Esophagus (tissue), 2 donors: ENCODE measurements at regions not wholly inside any gene's neighbourhood (a gene's known extent, or its start where the extent isn't known, plus 50 kb on each side); places are given as distances from the start of the nearest gene placed in this dataset.

ENCODE experiments used
- H3K27ac ChIP-seq, 2 donors: one replicate each; pipeline ENCODE4 v1.5.1; 2013; ENCODE audit warnings: low read depth in 2 of 2, mild to moderate bottlenecking in 2 of 2, inconsistent platforms in 1 of 2, low read length in 1 of 2, moderate library complexity in 1 of 2
- H3K27me3 ChIP-seq, 2 donors: one replicate each; pipeline ENCODE4 v1.6.1; 2013; ENCODE audit warnings: low read length in 2 of 2, control low read depth in 1 of 2, mild to moderate bottlenecking in 1 of 2; ENCODE audit not compliant: insufficient read depth in 2 of 2, control insufficient read depth in 1 of 2
- H3K36me3 ChIP-seq, 2 donors: one replicate each; pipeline ENCODE4 v1.6.1; 2013; ENCODE audit warnings: low read length in 1 of 2; ENCODE audit not compliant: control insufficient read depth in 2 of 2, insufficient read depth in 2 of 2
- H3K4me1 ChIP-seq, 2 donors: one replicate each; pipeline ENCODE4 v1.6.1; 2013; ENCODE audit warnings: low read length in 1 of 2; ENCODE audit not compliant: control insufficient read depth in 2 of 2, insufficient read depth in 2 of 2
- H3K4me3 ChIP-seq, 2 donors: one replicate each; pipeline ENCODE4 v1.5.1; 2013; ENCODE audit warnings: low read length in 2 of 2, mild to moderate bottlenecking in 2 of 2, low read depth in 1 of 2, moderate library complexity in 1 of 2
- H3K9me3 ChIP-seq, 2 donors: one replicate each; pipeline ENCODE4 v1.6.1; 2013; ENCODE audit warnings: mild to moderate bottlenecking in 2 of 2, low read depth in 1 of 2, low read length in 1 of 2, moderate library complexity in 1 of 2; ENCODE audit not compliant: control insufficient read depth in 2 of 2, insufficient read depth in 1 of 2
- WGBS, 2 donors: extraction: QIAGEN DNeasy Blood & Tissue Kit; methylation state at CpG; one replicate each; pipeline ENCODE4 v1.1.7; 2013; 5-methylcytosine and 5-hydroxymethylcytosine counted together
- donor health status: healthy with polysubstance abuse.
- donor health status: Bipolar disorder and iron deficiency.

- H3K27ac ChIP-seq: no peak overlapping the region
- H3K9me3 ChIP-seq: no peaks in the 10 kb centered on the region
- no peak overlapping the region for H3K4me3 ChIP-seq
- H3K27me3 ChIP-seq: no peaks in the 10 kb centered on the region
- H3K36me3 ChIP-seq: peaks cover 0 to 2% of the 10 kb centered on the region in 2 donors
- H3K4me1 ChIP-seq: peaks cover 16 to 26% of the 10 kb centered on the region in 2 donors
- WGBS, 2 donors: 92 to 94% methylated on average over 10 of the region's 10 CpGs
Observed at GRCh38 chr17:77352441-77352840, 211.7 kb downstream of the SEC14L1 start.

GRCh38 chr17:77352996-77353395 lies 212.2 kb downstream of the SEC14L1 start:
- WGBS, 2 donors: 95 to 97% methylated on average over 6 of the region's 6 CpGs
- Histone ChIP-seq H3K4me3 (no peak overlapping the region), H3K36me3 (peaks cover 0 to 2% of the 10 kb centered on the region in 2 donors), H3K27ac (no peak overlapping the region), H3K27me3 (no peaks in the 10 kb centered on the region), H3K9me3 (no peaks in the 10 kb centered on the region), H3K4me1 (peaks cover 16 to 26% of the 10 kb centered on the region in 2 donors)

- Histone ChIP-seq H3K4me1 (peaks cover 16 to 26% of the 10 kb centered on the region in 2 donors), H3K4me3 (no peak overlapping the region), H3K27me3 (no peaks in the 10 kb centered on the region), H3K9me3 (no peaks in the 10 kb centered on the region), H3K36me3 (peaks cover 0 to 2% of the 10 kb centered on the region in 2 donors), H3K27ac (peak overlapping the region; percentile 68 to 88)
- WGBS, 2 donors: 67 to 72% methylated on average over 15 of the region's 15 CpGs
Observed at GRCh38 chr17:77353684-77354419, 213.1 kb downstream of the SEC14L1 start.

DNA sequence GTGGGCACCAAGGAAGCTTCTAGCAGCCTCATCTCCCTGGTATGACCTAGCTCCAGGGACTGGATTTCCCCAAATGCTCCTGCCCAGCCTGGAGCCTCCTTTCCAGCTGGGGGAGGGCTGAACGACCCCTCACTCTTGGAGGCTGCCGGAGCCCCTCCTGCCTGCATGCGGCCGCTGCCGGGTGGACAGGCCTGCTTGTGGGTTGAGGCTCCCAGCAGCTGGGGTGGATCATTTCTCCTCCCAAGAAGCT lies 213.6 kb downstream of the SEC14L1 start:
- Histone ChIP-seq H3K9me3 (no peaks in the 10 kb centered on the region), H3K27me3 (no peaks in the 10 kb centered on the region), H3K36me3 (peaks cover 0 to 2% of the 10 kb centered on the region in 2 donors), H3K27ac (peak overlapping the region; percentile 68 to 88), H3K4me1 (peaks cover 16 to 26% of the 10 kb centered on the region in 2 donors), H3K4me3 (no peak overlapping the region)
- WGBS, 2 donors: 65 to 81% methylated on average over 5 of the region's 5 CpGs

DNA sequence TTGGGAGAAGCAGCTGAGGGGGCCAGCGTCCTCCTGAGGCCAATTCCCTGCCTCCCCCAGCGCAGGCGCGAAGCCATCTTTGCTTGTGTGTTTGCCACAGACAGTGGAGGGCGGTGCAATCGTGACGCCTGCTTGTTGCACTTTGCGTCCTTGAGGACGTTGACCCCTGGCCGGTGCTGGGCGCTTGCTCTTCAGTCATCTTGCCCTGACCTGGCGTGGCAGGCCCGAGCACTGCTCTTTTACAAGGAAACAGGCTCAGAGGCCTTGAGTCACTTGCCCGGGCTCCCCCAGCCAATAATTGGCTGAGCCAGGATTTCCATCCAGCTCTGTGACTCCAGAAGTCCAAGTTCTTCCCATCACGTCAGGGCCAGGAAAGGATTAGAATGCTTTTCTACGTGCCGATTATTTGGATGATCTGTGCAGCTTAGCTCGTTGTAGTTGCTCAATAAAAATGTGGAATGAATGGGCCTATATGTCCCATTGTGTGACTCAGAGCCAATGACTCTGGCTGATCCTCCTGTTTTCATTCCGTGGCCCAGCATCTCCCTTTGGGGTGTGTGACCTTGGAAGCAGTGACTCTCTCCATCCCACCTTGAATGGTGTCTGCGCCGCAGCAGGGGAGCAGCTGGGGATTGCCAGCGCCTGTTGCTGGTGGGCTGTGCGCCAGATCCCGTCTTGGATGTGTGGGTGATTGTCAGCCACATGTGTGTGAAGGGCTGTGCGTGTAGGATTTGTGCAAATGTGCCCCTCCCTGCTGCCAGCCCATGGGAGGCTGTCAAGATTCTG lies 214.1 kb downstream of the SEC14L1 start:
- Histone ChIP-seq H3K9me3 (no peaks in the 10 kb centered on the region), H3K4me3 (no peak overlapping the region), H3K36me3 (peaks cover 0 to 2% of the 10 kb centered on the region in 2 donors), H3K27me3 (no peaks in the 10 kb centered on the region), H3K27ac (peak overlapping the region; percentile 68 to 88), H3K4me1 (peaks cover 15 to 26% of the 10 kb centered on the region in 2 donors)
- WGBS, 2 donors: 44 to 70% methylated on average over 25 of the region's 25 CpGs

- Histone ChIP-seq H3K9me3 (no peaks in the 10 kb centered on the region), H3K4me1 (peaks cover 11 to 21% of the 10 kb centered on the region in 2 donors), H3K27ac (peak overlapping the region; percentile 56 to 78), H3K36me3 (peaks cover 0 to 2% of the 10 kb centered on the region in 2 donors), H3K4me3 (no peak overlapping the region), H3K27me3 (no peaks in the 10 kb centered on the region)
- WGBS, 2 donors: 53 to 62% methylated on average over 14 to 15 of the region's 15 CpGs
Observed at GRCh38 chr17:77356109-77356689, 215.4 kb downstream of the SEC14L1 start.

DNA sequence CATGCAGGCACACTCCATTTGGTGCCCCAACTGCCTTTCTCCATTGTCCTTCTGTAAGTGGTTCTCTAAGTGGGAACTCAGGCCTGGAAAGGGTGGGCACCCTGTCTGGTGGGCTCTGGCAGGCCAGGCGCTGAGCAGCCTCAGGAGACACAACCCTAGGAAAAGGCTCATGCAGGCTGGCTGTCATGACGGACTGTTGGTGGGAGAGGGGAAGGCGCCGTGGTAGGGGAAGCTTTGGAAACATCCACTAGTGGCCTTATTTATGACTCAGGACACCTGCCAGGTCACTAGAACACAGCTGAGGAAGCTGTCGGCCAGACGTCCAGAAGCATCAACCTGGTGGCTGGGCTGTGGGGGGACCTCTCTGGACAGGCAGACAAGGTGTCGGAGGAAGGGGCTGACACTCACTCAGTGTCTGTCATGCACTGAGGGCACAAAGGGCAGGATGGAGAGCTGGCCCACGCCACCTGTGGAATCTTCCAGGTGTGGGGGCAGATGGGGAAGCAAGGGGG lies 216.0 kb downstream of the SEC14L1 start:
- peaks cover 0 to 2% of the 10 kb centered on the region in 2 donors for H3K36me3 ChIP-seq
- peaks cover 11 to 16% of the 10 kb centered on the region in 2 donors for H3K4me1 ChIP-seq
- peak overlapping the region; percentile 10 to 54 for H3K27ac ChIP-seq
- no peaks in the 10 kb centered on the region for H3K9me3 ChIP-seq
- H3K4me3 ChIP-seq: no peak overlapping the region
- no peaks in the 10 kb centered on the region for H3K27me3 ChIP-seq
- WGBS, 2 donors: 78 to 86% methylated on average over 8 of the region's 8 CpGs

- H3K9me3 ChIP-seq: no peaks in the 10 kb centered on the region
- 79 to 85% methylated on average over 7 of the region's 7 CpGs for WGBS, 2 donors
- H3K36me3 ChIP-seq: peaks cover 0 to 5% of the 10 kb centered on the region in 2 donors
- H3K27me3 ChIP-seq: no peaks in the 10 kb centered on the region
- peaks cover 10 to 22% of the 10 kb centered on the region in 2 donors for H3K4me1 ChIP-seq
- H3K4me3 ChIP-seq: no peak overlapping the region
- H3K27ac ChIP-seq: no peak overlapping the region
Observed at GRCh38 chr17:77358801-77359200, 218.0 kb downstream of the SEC14L1 start.

DNA sequence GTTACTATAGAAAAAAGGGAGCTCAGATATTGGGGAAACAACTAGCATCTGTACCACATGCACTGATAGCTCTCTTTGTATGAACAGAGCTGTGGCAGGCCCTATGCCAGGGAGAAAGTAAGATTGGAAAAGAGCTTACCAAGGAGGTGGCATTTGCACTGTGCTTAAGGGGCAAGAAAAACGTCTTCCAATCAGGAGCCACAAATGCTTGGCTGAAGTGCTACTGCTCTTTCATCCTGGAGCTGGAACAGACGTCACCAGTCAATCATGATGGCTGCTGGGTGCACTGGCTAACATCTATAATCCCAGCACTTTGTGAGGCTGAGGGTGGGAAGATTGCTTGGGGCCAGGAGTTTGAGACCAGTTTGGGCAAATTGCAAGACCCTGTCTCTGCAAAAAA lies 218.5 kb downstream of the SEC14L1 start:
- no peak overlapping the region for H3K4me3 ChIP-seq
- no peaks in the 10 kb centered on the region for H3K27me3 ChIP-seq
- peaks cover 9 to 21% of the 10 kb centered on the region in 2 donors for H3K4me1 ChIP-seq
- WGBS, 2 donors: 51 to 62% methylated on average over 2 of the region's 2 CpGs
- no peak overlapping the region for H3K27ac ChIP-seq
- no peaks in the 10 kb centered on the region for H3K9me3 ChIP-seq
- H3K36me3 ChIP-seq: peaks cover 0 to 5% of the 10 kb centered on the region in 2 donors
